Thoracic aorta (tissue), 2 donors: ENCODE measurements at regions not wholly inside any gene's neighbourhood (a gene's known extent, or its start where the extent isn't known, plus 50 kb on each side); places are given as distances from the start of the nearest gene placed in this dataset.

Source experiments
- ATAC-seq: fragments of 150-250 bp; one replicate; pipeline ENCODE4 v1.8.0; 2017; ENCODE audit warnings: low read depth; ENCODE audit not compliant: insufficient number of reproducible peaks, low FRiP score
- DNase-seq: peaks from one replicate; pipeline ENCODE4 v3.0.0-alpha.2; 2020; ENCODE audit warnings: low spot score
- H3K27ac ChIP-seq, 2 donors: fragments of 200-600 bp; sonication (generic); 1 replicate in 1 of 2; 2 replicates in 1 of 2; pipeline ENCODE4 v1.5.1; 2016; ENCODE audit warnings: mild to moderate bottlenecking in 2 of 2, moderate library complexity in 2 of 2
- H3K27me3 ChIP-seq: fragments of 200-600 bp; sonication (generic); replicated peaks from 2 replicates; pipeline ENCODE4 v1.6.0; 2016; ENCODE audit warnings: mild to moderate bottlenecking; ENCODE audit not compliant: insufficient read depth
- H3K36me3 ChIP-seq: fragments of 200-600 bp; sonication (generic); one replicate; pipeline ENCODE4 v1.5.1; 2016
- H3K4me1 ChIP-seq, 2 donors: fragments of 200-600 bp; sonication (generic); 1 replicate in 1 of 2; 2 replicates in 1 of 2; pipeline versions ENCODE4 v1.5.1 to v1.6.0; 2016; ENCODE audit warnings: low read depth in 2 of 2, mild to moderate bottlenecking in 1 of 2; ENCODE audit not compliant: control insufficient read depth in 1 of 2
- H3K4me3 ChIP-seq: fragments of 200-600 bp; sonication (generic); 2 replicates; pipeline ENCODE4 v1.5.1; 2016; ENCODE audit warnings: mild to moderate bottlenecking
- H3K9me3 ChIP-seq: fragments of 200-600 bp; sonication (generic); 2 replicates; pipeline ENCODE4 v1.5.1; 2016
- CTCF ChIP-seq: fragments of 200-600 bp; sonication (generic); IDR thresholded peaks from one replicate; pipeline ENCODE4 v1.5.1; 2019; ENCODE audit warnings: antibody characterized with exemption

- Histone ChIP-seq H3K36me3 (no peaks in the 10 kb centered on the region), H3K4me3 (no peak overlapping the region), H3K4me1 (peaks cover 20 to 41% of the 10 kb centered on the region in 2 donors), H3K9me3 (no peaks in the 10 kb centered on the region), H3K27me3 (no peaks in the 10 kb centered on the region), H3K27ac (peak overlapping the region; percentile 26 to 61)
- no peak for TF ChIP-seq CTCF
- ATAC-seq: no peak
- no peak for DNase-seq
Measured at GRCh38 chr1:234543442-234544086, 64.6 kb upstream of the TARBP1 start.

- no peaks in the 10 kb centered on the region for H3K27me3 ChIP-seq
- H3K4me3 ChIP-seq: no peak overlapping the region
- ATAC-seq (no peak), DNase-seq (no peak)
- H3K9me3 ChIP-seq: no peaks in the 10 kb centered on the region
- no peak for TF ChIP-seq CTCF
- no peaks in the 10 kb centered on the region for H3K36me3 ChIP-seq
- H3K27ac ChIP-seq: no peak overlapping the region
- peaks cover 22 to 53% of the 10 kb centered on the region in 2 donors for H3K4me1 ChIP-seq
Measured at GRCh38 chr1:234542211-234542850, 63.4 kb upstream of the TARBP1 start.

- Histone ChIP-seq H3K27ac (no peak overlapping the region), H3K36me3 (no peaks in the 10 kb centered on the region), H3K9me3 (no peaks in the 10 kb centered on the region), H3K4me1 (peaks cover 31 to 62% of the 10 kb centered on the region in 2 donors), H3K27me3 (no peaks in the 10 kb centered on the region), H3K4me3 (no peak overlapping the region)
- DNase-seq (no peak), ATAC-seq (no peak)
- TF ChIP-seq CTCF: no peak
Measured at GRCh38 chr1:234541286-234541975, 62.5 kb upstream of the TARBP1 start.

GRCh38 chr1:234540404-234540762, 61.4 kb upstream of the TARBP1 start:
- Histone ChIP-seq H3K4me3 (no peak overlapping the region), H3K9me3 (no peaks in the 10 kb centered on the region), H3K4me1 (peaks cover 40 to 72% of the 10 kb centered on the region in 2 donors), H3K36me3 (no peaks in the 10 kb centered on the region), H3K27ac (no peak overlapping the region), H3K27me3 (no peaks in the 10 kb centered on the region)
- ATAC-seq: no peak
- DNase-seq: no peak
- TF ChIP-seq CTCF: no peak

GRCh38 chr1:234539666-234540403, 60.9 kb upstream of the TARBP1 start:
- Histone ChIP-seq H3K36me3 (no peaks in the 10 kb centered on the region), H3K27ac (peak overlapping the region; percentile 98 to 99), H3K27me3 (no peaks in the 10 kb centered on the region), H3K4me3 (no peak overlapping the region), H3K9me3 (no peaks in the 10 kb centered on the region), H3K4me1 (peaks cover 40 to 78% of the 10 kb centered on the region in 2 donors)
- no peak for ATAC-seq
- DNase-seq: no peak
- no peak for TF ChIP-seq CTCF
